CD8-positive, alpha-beta memory T cell (primary cell): ENCODE measurements at regions not wholly inside any gene's neighbourhood (a gene's known extent, or its start where the extent isn't known, plus 50 kb on each side); places are given as distances from the start of the nearest gene placed in this dataset.

Source experiments
- CTCF ChIA-PET: fragments of 350-600 bp; sonication (Branson Sonifier 250); formaldehyde crosslinking; loops from one replicate; lab custom pipeline; 2021; ENCODE audit warnings: antibody characterized with exemption; lab: Charles Lee
- POLR2A ChIA-PET: fragments of 350-600 bp; sonication (Branson Sonifier 250); formaldehyde crosslinking; loops from one replicate; lab custom pipeline; 2021; ENCODE audit warnings: antibody characterized with exemption; lab: Charles Lee
- DNase-seq, 5 donors: peaks; one replicate each; pipeline versions ENCODE4 v3.0.0 to v3.0.0-alpha.2; 2020 to 2022; ENCODE audit warnings: mixed read lengths in 1 of 5
- H3K27ac ChIP-seq: one replicate; pipeline ENCODE4 v1.7.0; 2013; ENCODE audit warnings: low read depth, mild to moderate bottlenecking, low read length, moderate library complexity
- H3K27me3 ChIP-seq: 2 replicates; pipeline ENCODE4 v1.7.0; 2013; ENCODE audit warnings: low read length, mild to moderate bottlenecking; ENCODE audit not compliant: insufficient read depth, poor library complexity, severe bottlenecking
- H3K36me3 ChIP-seq: 2 replicates; pipeline ENCODE4 v1.7.0; 2013; ENCODE audit warnings: mild to moderate bottlenecking, low read length, moderate library complexity; ENCODE audit not compliant: insufficient read depth
- H3K4me1 ChIP-seq: 2 replicates; pipeline ENCODE4 v1.7.0; 2013; ENCODE audit warnings: mild to moderate bottlenecking, low read length, moderate library complexity; ENCODE audit not compliant: insufficient read depth
- H3K4me3 ChIP-seq: 2 replicates; pipeline ENCODE4 v1.7.0; 2013; ENCODE audit warnings: mild to moderate bottlenecking, low read length
- H3K9me3 ChIP-seq: 2 replicates; pipeline ENCODE4 v1.7.0; 2013; ENCODE audit warnings: mild to moderate bottlenecking, low read length
- H3K27ac Mint-ChIP-seq, 8 donors: one replicate each; pipeline ENCODE4 v1.8.0; 2020 to 2021; ENCODE audit warnings: mixed read lengths in 8 of 8, mild to moderate bottlenecking in 6 of 8, inconsistent platforms in 3 of 8, moderate library complexity in 3 of 8
- H3K27me3 Mint-ChIP-seq, 2 donors: one replicate each; pipeline ENCODE4 v1.8.0; 2020 to 2021; ENCODE audit warnings: mixed read lengths in 2 of 2, mild to moderate bottlenecking in 1 of 2, moderate library complexity in 1 of 2
- H3K36me3 Mint-ChIP-seq, 3 donors: one replicate each; pipeline ENCODE4 v1.8.0; 2020 to 2021; ENCODE audit warnings: mixed read lengths in 3 of 3, inconsistent platforms in 1 of 3, mild to moderate bottlenecking in 1 of 3
- H3K4me1 Mint-ChIP-seq, 3 donors: one replicate each; pipeline ENCODE4 v1.8.0; 2020 to 2021; ENCODE audit warnings: mixed read lengths in 3 of 3, inconsistent platforms in 1 of 3, mild to moderate bottlenecking in 1 of 3
- H3K4me3 Mint-ChIP-seq, 7 donors: one replicate each; pipeline ENCODE4 v1.8.0; 2020 to 2021; ENCODE audit warnings: mixed read lengths in 7 of 7, mild to moderate bottlenecking in 6 of 7, moderate library complexity in 4 of 7, inconsistent platforms in 2 of 7
- H3K9me3 Mint-ChIP-seq, 5 donors: one replicate each; pipeline ENCODE4 v1.8.0; 2020 to 2022; ENCODE audit warnings: mixed read lengths in 5 of 5, mild to moderate bottlenecking in 3 of 5, moderate library complexity in 2 of 5, inconsistent platforms in 1 of 5

DNA sequence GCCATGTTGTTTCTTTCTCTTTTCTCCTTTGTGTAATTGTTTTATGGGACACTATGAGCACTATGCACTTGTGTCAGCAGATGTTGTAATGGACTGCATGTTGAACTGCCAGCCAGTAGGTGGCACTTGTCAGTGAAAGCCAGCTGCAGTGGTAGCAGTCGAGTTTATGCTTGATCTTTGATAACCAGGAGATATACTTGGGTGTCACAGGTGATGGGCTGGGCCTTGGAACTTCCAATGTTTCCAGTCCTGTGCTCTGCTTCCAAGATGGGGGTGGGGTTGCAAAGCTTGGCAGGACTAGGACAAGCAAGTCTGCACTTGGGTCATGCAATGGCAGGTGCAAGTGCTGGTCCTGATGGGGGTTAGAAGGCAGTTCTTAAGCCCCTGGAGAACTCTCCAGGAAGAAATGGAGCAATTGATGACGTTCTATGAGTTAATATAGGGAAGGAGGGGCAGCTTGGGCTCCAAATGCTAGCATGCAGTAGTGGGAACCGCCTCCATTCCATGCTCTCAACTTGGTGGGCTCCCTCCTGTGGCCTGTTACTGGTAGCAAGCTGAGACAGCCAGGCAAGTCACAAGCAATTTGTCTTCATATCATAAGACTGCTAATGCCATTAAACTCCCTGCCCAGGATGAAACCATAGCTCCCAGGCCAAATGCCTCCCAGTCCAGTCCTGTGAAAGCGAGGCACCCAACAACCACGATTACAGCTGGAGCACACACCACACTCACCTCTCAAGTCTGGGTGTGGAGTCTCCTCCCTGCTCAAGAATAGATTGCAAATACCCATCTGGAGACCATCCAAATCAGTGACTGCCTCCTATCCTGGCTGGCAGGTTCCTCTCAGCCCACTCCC is 287.2 kb downstream of the CGGBP1 start:
- Histone ChIP-seq H3K27ac (no peak overlapping the region), H3K4me3 (no peak overlapping the region), H3K27me3 (no peaks in the 10 kb centered on the region), H3K9me3 (no peaks in the 10 kb centered on the region), H3K4me1 (no peaks in the 10 kb centered on the region), H3K36me3 (no peaks in the 10 kb centered on the region)
- Mint-ChIP-seq H3K4me1 (no peaks in the 10 kb centered on the region), H3K36me3 (no peaks in the 10 kb centered on the region), H3K27me3 (peaks cover 6 to 26% of the 10 kb centered on the region in 2 donors), H3K4me3 (no peak overlapping the region), H3K9me3 (peaks cover 0 to 5% (median 3%) of the 10 kb centered on the region in 5 donors), H3K27ac (no peak overlapping the region)
- ChIA-PET POLR2A (no interaction called here), CTCF (interaction anchor here (0.5 to 2.0 kb wide), 6 partner anchors 23 to 409 kb away, joined by 3 to 11 read pairs (median 3); no protein-coding TSS in a partner anchor)
- DNase-seq: peak in 4 of 5 donors; percentile 4 to 56 (median 28)

DNA sequence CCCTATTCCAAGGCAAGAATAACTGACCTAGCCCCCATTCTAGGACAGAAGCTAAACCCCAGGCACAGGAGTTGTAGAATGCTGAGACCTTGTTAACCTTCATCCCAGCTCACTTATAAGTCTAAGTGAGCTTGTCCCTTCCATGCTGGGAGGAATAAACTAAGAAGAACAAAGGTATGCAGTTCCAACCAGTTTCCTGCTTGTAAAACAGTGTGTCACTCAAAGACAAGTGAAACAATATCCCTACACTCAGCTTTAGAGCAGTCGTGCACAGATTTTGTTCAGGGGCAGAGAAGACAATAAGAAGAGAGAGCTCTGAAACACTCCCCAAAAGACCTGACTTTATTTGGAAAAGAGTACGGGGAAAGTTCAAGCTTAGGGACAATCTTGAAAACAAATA is 292.1 kb downstream of the CGGBP1 start:
- DNase-seq: no peak

DNA sequence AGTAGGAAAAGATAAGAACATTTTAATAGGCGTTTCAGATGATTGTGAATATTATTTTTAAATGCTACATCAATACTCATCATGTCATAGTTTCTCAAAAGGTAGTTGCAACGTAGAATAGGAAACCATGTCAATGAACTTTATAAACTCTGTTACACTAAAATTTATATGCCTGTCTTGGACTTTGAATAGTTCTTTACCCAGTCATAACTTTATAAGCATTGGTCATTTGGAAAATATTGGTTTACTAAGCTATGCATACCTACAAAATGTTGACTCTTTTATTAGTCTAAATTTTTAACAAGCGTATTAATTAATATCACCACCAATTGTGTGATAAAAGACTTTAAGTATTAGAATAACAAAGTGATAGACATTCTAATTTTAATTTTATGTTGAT is 293.5 kb downstream of the CGGBP1 start:
- DNase-seq: no peak
- ChIA-PET POLR2A (no interaction called here), CTCF (no interaction called here)
- Histone ChIP-seq H3K36me3 (no peaks in the 10 kb centered on the region), H3K27ac (no peak overlapping the region), H3K4me1 (no peaks in the 10 kb centered on the region), H3K9me3 (no peaks in the 10 kb centered on the region), H3K27me3 (no peaks in the 10 kb centered on the region), H3K4me3 (no peak overlapping the region)
- Mint-ChIP-seq H3K27ac (no peak overlapping the region), H3K27me3 (peaks cover 0 to 3% of the 10 kb centered on the region in 2 donors), H3K36me3 (no peaks in the 10 kb centered on the region), H3K4me1 (no peaks in the 10 kb centered on the region), H3K4me3 (no peak overlapping the region), H3K9me3 (no peaks in the 10 kb centered on the region)

More for the DNA sequence above, 292.1 kb downstream of the CGGBP1 start:
- Mint-ChIP-seq H3K4me3 (no peak overlapping the region), H3K27ac (peak overlapping the region in 1 of 8 donors; percentile 73), H3K27me3 (peaks cover 2 to 6% of the 10 kb centered on the region in 2 donors), H3K9me3 (no peaks in the 10 kb centered on the region), H3K36me3 (no peaks in the 10 kb centered on the region), H3K4me1 (no peaks in the 10 kb centered on the region)
- POLR2A ChIA-PET: no interaction called here
- CTCF ChIA-PET: no interaction called here
- Histone ChIP-seq H3K4me1 (no peaks in the 10 kb centered on the region), H3K36me3 (no peaks in the 10 kb centered on the region), H3K9me3 (no peaks in the 10 kb centered on the region), H3K4me3 (no peak overlapping the region), H3K27me3 (no peaks in the 10 kb centered on the region), H3K27ac (no peak overlapping the region)

DNA sequence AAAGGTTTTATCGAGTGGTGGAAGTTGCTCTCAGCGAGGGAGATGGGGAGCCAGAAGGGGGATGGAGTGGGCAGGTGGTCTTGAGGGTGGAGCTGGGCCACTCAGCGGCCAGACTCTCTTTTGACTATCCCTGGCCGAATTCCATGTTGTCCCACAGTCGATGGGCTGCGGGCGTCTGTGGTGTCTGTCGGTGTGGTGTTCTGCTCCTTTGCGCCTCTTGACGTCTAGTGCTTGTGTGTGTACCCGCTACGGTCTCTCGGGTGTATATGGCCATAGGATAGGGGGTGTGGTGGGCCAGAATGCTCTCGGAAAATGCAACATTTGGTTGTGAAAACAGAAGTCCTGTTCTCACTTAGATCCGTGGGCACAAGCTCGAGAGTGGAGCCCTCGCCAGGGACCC is 297.0 kb downstream of the CGGBP1 start:
- H3K4me1 ChIP-seq: no peaks in the 10 kb centered on the region
- no peaks in the 10 kb centered on the region for H3K4me1 Mint-ChIP-seq
- DNase-seq: no peak
- H3K36me3 ChIP-seq: no peaks in the 10 kb centered on the region
- no peaks in the 10 kb centered on the region for H3K9me3 Mint-ChIP-seq
- POLR2A ChIA-PET: no interaction called here
- no peaks in the 10 kb centered on the region for H3K27me3 Mint-ChIP-seq
- CTCF ChIA-PET: no interaction called here
- H3K36me3 Mint-ChIP-seq: no peaks in the 10 kb centered on the region
- no peak overlapping the region for H3K4me3 Mint-ChIP-seq
- no peak overlapping the region for H3K27ac Mint-ChIP-seq
- no peaks in the 10 kb centered on the region for H3K9me3 ChIP-seq
- no peak overlapping the region for H3K4me3 ChIP-seq
- no peak overlapping the region for H3K27ac ChIP-seq
- no peaks in the 10 kb centered on the region for H3K27me3 ChIP-seq

DNA sequence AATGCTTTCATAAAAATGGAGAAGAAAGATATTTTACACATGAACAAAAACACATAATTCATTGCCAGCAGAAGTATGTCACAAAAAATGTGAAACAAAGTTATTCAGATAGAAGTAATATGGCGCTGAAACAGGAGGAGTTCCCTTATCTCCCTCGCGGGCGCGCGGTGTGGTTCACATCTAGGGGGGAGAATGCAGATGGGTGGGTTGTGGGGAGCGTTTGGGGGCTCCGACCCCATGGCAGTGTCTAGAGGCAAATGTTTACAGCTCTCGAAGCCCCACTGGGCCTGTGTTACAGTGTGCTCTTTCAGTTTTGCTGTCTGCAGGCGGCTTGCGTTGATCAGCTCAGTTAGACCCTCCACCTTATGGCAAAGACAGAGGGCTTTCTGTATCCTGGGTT is 297.5 kb downstream of the CGGBP1 start:
- H3K36me3 ChIP-seq: no peaks in the 10 kb centered on the region
- no peak for DNase-seq
- no peaks in the 10 kb centered on the region for H3K27me3 ChIP-seq
- no peaks in the 10 kb centered on the region for H3K27me3 Mint-ChIP-seq
- no peak overlapping the region for H3K27ac Mint-ChIP-seq
- no peaks in the 10 kb centered on the region for H3K9me3 ChIP-seq
- H3K4me3 Mint-ChIP-seq: no peak overlapping the region
- peaks cover 0 to 2% (median 0%) of the 10 kb centered on the region in 5 donors for H3K9me3 Mint-ChIP-seq
- no peak overlapping the region for H3K4me3 ChIP-seq
- ChIA-PET CTCF (no interaction called here), POLR2A (no interaction called here)
- no peak overlapping the region for H3K27ac ChIP-seq
- H3K4me1 ChIP-seq: no peaks in the 10 kb centered on the region
- H3K36me3 Mint-ChIP-seq: no peaks in the 10 kb centered on the region
- no peaks in the 10 kb centered on the region for H3K4me1 Mint-ChIP-seq

DNA sequence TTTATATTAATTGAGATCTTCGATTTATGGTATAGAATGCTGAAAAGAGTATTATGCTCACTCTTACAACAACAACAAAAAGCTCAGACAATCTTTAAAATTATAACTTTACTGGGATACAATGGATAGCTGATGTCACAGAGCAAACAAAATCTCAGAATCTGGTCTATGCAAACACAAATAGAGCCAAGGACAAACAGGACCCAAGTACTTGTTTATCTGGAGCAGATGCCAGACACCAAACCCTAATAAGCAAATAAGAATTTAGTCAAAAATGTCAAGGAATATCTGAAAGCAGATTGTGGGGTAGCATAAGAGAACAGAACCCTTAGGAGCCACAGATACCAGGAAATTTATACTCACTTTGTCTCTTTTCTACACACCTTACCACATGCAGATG is 302.2 kb downstream of the CGGBP1 start:
- Mint-ChIP-seq H3K4me1 (no peaks in the 10 kb centered on the region), H3K27ac (no peak overlapping the region), H3K4me3 (no peak overlapping the region), H3K36me3 (no peaks in the 10 kb centered on the region), H3K27me3 (peaks cover 1 to 5% of the 10 kb centered on the region in 2 donors), H3K9me3 (peaks cover 0 to 8% (median 3%) of the 10 kb centered on the region in 5 donors)
- H3K9me3 ChIP-seq: no peaks in the 10 kb centered on the region
- H3K4me1 ChIP-seq: no peaks in the 10 kb centered on the region
- no peaks in the 10 kb centered on the region for H3K27me3 ChIP-seq
- H3K4me3 ChIP-seq: no peak overlapping the region
- no peak overlapping the region for H3K27ac ChIP-seq
- ChIA-PET POLR2A (no interaction called here), CTCF (no interaction called here)
- no peaks in the 10 kb centered on the region for H3K36me3 ChIP-seq
- no peak for DNase-seq

DNA sequence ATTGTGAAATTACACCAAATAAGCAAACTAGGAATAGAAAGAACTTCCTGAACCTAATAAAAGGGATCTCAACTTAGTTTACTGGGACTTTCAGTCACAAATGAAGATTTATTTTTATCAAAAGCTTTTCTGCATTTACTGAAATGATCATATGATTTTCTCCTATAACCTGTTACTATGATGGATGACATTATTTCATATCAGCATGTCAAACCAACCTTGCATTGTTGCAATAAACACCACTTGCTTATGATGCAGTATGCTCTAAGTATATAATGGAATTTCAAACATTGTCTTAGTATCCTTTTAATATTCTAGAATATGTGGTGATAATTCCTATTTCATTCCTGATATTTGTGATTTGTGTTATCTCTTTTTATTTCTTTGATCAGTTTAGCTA is 303.0 kb downstream of the CGGBP1 start:
- ChIA-PET CTCF (no interaction called here), POLR2A (no interaction called here)
- Mint-ChIP-seq H3K4me1 (no peaks in the 10 kb centered on the region), H3K27me3 (peaks cover 1 to 8% of the 10 kb centered on the region in 2 donors), H3K9me3 (peaks cover 0 to 8% (median 3%) of the 10 kb centered on the region in 5 donors), H3K36me3 (no peaks in the 10 kb centered on the region), H3K27ac (no peak overlapping the region), H3K4me3 (no peak overlapping the region)
- no peaks in the 10 kb centered on the region for H3K36me3 ChIP-seq
- DNase-seq: no peak
- no peaks in the 10 kb centered on the region for H3K27me3 ChIP-seq
- H3K9me3 ChIP-seq: no peaks in the 10 kb centered on the region
- H3K27ac ChIP-seq: no peak overlapping the region
- no peak overlapping the region for H3K4me3 ChIP-seq
- no peaks in the 10 kb centered on the region for H3K4me1 ChIP-seq

DNA sequence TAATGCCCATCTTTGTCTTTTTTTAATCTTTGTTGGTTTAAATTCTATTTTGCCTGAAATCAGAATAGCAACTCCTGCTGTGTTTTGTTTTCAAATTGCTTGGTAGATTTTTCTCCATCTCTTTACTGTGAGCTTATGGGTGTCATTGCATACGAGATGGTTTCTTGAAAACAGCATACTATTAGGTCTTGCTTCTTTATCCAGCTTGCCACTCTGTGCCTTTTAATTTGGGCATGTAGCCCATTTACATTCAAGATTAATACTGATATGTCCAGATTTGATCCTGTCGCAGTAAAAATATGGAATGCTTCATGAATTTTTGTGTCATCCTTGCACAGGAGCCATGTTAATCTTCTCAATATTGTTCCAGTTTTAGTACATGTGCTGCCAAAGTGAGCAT is 316.6 kb downstream of the CGGBP1 start:
- no peak for DNase-seq
- Mint-ChIP-seq H3K4me3 (no peak overlapping the region), H3K36me3 (no peaks in the 10 kb centered on the region), H3K4me1 (no peaks in the 10 kb centered on the region), H3K27me3 (peaks cover 1 to 3% of the 10 kb centered on the region in 2 donors), H3K9me3 (peaks cover 9 to 19% (median 10%) of the 10 kb centered on the region in 5 donors), H3K27ac (no peak overlapping the region)
- ChIA-PET POLR2A (no interaction called here), CTCF (no interaction called here)
- no peak overlapping the region for H3K4me3 ChIP-seq
- no peaks in the 10 kb centered on the region for H3K36me3 ChIP-seq
- no peaks in the 10 kb centered on the region for H3K4me1 ChIP-seq
- H3K27ac ChIP-seq: no peak overlapping the region
- no peaks in the 10 kb centered on the region for H3K9me3 ChIP-seq
- no peaks in the 10 kb centered on the region for H3K27me3 ChIP-seq
